ENCODE measurements at regions not wholly inside any gene's neighbourhood (a gene's known extent, or its start where the extent isn't known, plus 50 kb on each side); places are given as distances from the start of the nearest gene placed in this dataset.

GRCh38 chr5:6056280-6056679 lies 322.1 kb downstream of the MED10 start:
- no peak for TF ChIP-seq EP300 (IDR thresholded peaks at IDR 0.05)
- TF ChIP-seq POLR2AphosphoS5 (IDR thresholded peaks at IDR 0.05), result no peak
- TF ChIP-seq CTCF (IDR thresholded peaks at IDR 0.05), result no peak

Data from sigmoid colon (tissue), 4 donors.